SK-N-DZ (cell line): ENCODE measurements at regions not wholly inside any gene's neighbourhood (a gene's known extent, or its start where the extent isn't known, plus 50 kb on each side); places are given as distances from the start of the nearest gene placed in this dataset.
"Not testable (repeated sequence)": the region's sequence is repeated elsewhere in the genome, so short reads cannot be mapped to it uniquely, and the experiment has no call there.

ENCODE experiments used
- DNase-seq: peaks from one replicate; pipeline ENCODE4 v3.0.0-alpha.2; 2015; ENCODE audit warnings: low spot score

GRCh38 chrX:4118666-4119530, 405.4 kb upstream of the PRKX start:
- no peak for DNase-seq

DNA sequence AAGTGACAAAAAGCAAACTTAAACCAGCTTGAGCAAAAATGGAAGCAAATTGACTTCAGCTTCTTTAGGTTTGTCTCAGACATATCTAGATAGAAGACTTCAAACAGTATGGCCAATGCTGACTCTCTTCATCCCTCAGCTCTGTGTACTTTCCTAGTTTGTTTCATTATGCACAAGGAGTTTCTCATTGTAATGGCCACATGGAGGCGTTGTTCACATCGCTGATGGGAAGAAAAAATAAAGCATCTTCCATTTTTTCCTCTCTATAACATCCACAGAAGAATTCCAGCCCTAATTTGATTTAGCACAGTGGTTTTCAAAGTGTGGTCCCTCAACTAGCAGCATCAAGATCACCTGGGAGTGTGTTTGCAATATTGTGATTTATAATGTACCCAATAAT, 397.5 kb upstream of the PRKX start:
- DNase-seq = no peak

GRCh38 chrX:4094926-4095325, 381.5 kb upstream of the PRKX start:
- no peak for DNase-seq

- no peak for DNase-seq
These were observed 377.8 kb upstream of the PRKX start for GRCh38 chrX:4091046-4091760.

- DNase-seq = no peak
These were observed 346.4 kb upstream of the PRKX start for GRCh38 chrX:4059893-4060292.

- no peak for DNase-seq
These were observed 330.5 kb upstream of the PRKX start for GRCh38 chrX:4043951-4044350.

- no peak for DNase-seq
These were observed 322.4 kb upstream of the PRKX start for GRCh38 chrX:4035874-4036273.

- no peak for DNase-seq
These were observed 314.7 kb upstream of the PRKX start for GRCh38 chrX:4028151-4028550.

- DNase-seq = no peak
These were observed 291.8 kb upstream of the PRKX start for GRCh38 chrX:4005281-4005680.

DNA sequence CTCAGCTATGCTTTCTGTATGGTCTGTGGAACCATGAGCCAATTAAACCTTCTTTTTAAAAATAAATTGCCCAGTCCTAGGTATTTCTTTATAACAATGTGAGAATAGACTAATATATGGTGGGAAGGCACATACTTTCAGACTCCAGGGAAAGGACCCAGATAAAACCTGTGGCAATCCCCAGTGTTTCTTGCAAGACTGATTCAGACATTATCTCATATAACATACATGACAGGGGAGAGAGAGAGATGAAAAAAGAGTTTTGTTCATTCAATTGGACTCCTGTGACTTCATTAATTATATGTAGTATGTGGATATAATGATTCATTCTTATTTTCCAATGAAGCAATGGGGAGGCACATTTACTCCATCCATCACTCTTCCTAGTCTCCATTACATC, 291.4 kb upstream of the PRKX start:
- no peak for DNase-seq

GRCh38 chrX:3994315-3994714, 280.9 kb upstream of the PRKX start:
- DNase-seq = no peak

DNA sequence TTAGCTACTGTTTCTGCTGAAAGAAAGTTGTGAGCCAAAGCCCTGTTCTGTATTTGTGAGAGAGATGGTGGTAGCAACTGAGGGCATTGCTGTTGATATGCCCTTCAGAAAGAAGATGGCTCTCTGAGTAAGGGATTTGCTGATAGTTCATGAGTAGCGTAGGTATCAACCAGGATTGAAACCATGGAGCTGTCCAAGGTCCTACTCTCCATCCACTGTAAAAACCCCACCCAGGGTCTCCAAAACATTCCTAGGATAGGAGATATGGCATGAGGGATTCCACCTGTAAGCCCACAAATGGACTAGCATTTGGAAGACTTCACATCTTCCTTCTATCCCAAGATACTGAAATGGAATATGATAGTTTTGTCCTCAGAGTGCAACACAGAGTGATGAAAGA, 277.1 kb upstream of the PRKX start:
- no peak for DNase-seq

DNA sequence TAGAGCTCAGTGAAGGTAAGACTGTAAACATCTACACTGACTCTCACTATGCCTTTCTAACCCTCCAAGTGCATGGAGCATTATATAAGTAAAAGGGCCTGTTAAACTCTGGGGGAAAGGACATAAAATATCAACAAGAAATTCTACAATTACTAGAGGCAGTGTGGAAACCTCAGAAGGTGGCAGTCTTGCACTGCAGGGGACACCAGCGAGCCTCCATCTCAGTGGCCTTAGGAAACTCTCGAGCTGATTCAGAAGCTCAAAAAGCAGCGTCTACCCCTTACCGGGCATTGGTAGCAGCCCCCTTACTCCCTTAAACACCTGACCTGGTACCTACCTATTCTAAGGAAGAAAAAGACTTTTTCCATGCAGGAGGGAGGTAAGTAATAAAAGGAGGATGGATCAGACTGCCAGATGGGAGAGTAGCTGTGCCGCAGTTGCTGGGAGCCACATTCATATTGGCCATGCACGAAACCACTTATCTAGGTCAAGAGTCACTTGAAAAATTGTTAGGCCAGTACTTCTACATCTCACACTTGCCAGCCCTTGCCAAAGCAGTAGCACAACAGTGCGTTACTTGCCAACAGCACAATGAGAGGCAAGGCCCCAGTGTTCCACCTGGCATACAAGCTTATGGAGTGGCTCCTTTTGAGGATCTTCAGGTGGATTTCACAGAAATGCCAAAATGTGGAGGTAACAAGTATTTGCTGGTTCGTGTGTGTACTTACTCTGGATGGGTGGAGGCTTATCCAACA, 258.8 kb upstream of the PRKX start:
- not testable (repeated sequence) for DNase-seq

GRCh38 chrX:3968749-3969148, 255.3 kb upstream of the PRKX start:
- DNase-seq = no peak

DNA sequence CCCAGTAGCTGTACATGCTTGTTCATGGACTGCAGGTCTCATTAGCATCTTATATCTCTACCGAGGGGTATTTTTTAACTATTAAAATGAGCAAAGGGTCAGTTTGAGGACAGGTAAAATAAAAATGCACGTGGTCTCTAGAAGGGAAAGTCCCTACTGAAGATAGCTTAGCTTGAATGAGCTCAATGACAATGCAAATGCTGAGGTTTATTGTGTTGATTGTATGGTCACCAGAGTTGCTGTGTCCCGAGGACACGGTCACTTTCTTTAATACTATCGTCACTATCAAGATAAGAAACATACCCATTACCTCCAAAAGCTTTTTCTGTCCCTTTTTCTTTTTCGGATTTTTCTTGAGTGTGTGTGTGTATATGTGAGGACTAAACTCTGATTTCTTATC, 250.5 kb upstream of the PRKX start:
- no peak for DNase-seq

DNA sequence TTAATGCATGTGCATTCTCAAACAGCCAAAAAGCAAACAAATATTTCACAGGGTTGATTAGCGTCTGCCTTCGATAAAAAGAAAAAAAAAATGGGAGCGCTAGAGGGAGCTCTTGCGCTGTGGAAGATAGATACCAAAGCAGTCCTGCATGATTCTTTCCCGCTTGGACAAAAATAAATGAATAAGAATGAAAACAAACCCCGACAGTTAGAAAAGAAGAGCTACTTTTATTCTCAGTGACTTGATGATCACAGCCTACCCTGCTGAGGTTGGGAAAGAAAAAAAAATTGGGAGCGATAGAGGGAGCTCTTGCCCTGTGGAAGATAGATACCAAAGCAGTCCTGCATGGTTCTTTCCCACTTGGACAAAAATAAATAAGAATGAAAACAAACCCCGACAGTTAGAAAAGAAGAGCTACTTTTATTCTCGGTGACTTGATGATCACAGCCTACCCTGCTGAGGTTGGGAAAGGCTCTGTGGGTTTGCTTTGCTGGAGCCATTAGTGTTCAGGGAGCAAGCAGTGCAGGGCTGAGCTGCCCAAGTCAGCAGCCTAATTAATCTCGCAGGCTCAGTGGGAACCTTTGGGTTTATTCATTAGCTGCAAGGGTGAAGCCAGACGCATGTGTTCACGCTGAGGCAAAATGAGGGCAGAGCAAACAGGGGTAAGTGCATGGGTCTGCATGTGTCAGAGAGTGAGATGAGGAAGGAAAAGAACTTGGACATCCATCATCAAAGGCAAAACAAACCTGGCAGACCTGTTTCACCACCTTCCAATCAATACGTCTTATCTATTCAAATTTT, 249.3 kb upstream of the PRKX start:
- peak; percentile 13 for DNase-seq

DNA sequence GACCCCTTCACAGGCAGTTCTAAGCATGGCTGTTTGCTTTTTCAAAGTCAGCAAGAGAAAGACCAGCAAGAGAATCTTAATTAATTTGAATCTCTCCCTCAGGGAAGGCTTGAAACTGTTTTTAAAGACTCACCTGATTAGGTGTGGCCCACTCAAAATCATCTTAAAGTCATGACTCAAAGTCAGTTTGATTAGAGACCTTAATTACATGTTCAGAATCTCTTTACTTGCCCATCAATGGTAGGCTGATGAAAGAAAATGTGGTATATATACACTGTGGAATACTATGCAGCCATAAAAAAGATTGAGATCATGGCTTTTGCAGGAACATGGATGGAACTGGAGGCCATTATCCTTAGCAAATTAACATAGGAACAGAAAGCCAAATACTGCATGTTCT, 247.5 kb upstream of the PRKX start:
- DNase-seq = no peak

DNA sequence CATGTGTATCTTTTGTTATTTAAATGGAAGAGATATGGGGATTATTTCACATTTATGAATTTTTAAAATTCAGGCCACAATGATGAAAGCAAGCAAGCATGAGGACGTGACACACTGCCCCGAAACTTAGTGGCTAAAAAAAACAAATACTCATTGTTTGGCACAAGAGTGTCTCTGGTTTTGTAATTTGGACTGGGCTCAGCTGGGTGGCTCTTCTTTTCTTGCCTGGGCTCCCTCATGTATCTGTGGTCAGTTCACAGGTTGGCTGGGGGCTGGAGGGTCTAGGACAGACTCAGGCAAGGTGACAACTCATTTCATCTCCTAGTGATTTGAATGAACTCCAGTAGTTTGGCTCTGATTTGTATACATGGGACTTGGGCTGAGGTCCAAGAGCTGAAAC, 238.4 kb upstream of the PRKX start:
- DNase-seq = no peak

DNA sequence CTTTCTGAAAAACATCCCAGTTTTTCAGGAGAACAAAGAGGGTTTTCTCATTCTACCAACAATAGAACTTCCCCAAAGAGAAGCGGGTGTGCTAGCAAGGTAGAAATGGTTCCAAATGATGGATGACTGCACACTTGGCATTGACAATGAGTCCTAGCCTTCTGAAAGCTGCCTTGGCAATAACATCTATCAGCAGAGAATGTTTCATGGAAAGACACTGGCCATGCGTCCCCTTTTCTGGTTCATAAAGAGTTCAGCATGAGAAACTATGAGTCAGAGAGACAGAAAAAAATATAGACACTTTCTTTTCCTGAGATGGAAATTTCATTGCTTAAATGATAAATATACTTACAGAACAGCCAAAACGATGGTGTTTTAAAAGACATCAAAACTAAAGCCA, 236.9 kb upstream of the PRKX start:
- DNase-seq = no peak

DNA sequence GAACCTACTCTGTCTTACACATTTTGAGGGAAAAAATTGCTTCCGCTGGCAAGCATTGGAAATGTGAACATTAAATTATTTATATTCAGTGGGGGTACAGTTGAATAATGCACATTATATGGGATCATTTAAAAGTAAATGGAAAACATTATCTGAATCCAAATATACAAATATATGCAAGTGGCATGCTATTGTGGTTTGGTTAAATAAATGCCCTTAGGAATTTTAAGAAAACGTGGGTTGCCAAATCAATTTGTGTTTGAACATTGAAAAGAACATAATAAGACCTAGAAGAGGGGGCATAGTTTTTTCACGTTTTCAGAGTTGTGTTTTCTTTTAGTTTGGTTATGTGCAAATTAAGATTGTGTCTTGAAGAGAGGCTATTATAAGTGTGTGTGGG, 230.5 kb upstream of the PRKX start:
- DNase-seq = no peak

DNA sequence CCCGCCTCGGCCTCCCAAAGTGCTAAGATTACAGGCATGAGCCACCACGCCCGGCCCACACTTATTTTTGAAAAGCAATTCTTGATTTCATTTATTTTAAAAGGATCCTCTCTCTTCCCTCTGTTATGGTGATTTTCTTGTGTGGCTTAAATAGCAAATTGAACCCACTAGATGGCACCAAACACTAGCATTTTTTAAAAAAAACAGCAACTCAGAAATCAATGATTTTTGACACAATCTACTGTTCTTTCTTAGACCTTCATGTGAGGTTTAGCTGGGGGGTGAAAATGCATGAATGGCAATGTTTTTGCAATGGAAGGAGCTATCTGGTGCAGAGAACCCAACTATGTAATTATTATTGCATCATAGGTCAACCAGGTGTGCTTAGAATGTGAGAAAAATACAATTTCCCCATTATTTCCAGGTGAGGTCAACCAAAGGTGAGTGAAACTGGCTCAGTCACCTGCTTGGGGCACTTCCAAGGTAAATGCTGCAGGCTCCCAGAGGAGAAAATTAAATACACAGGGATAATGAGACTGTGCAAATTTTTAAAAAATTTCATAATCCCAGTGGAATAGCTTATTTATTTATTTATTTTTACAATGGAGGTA, 226.7 kb upstream of the PRKX start:
- DNase-seq = peak; percentile 4
